Uterus (tissue), 2 donors: ENCODE measurements at regions not wholly inside any gene's neighbourhood (a gene's known extent, or its start where the extent isn't known, plus 50 kb on each side); places are given as distances from the start of the nearest gene placed in this dataset.

ENCODE experiments used
- POLR2A ChIP-seq, 2 donors: fragments of 450-650 bp; IDR thresholded peaks; one replicate each; pipeline ENCODE4 v1.6.1; 2016; ENCODE audit warnings: antibody characterized with exemption in 2 of 2, mild to moderate bottlenecking in 1 of 2, moderate library complexity in 1 of 2
- TF ChIP-seq, protein P1 (sequence below), 4 experiments: fragments of 200-600 bp in 2 of 4; fragments of 450-650 bp in 2 of 4; sonication (generic) in 2 of 4; IDR thresholded peaks; one replicate each; pipeline ENCODE4 v1.5.1; 2016 to 2019; ENCODE audit warnings: antibody characterized with exemption in 4 of 4, mild to moderate bottlenecking in 2 of 4, moderate library complexity in 1 of 4

GRCh38 chr5:167242701-167243100 lies 1048.7 kb upstream of the WWC1 start:
- TF ChIP-seq, protein P1, sequence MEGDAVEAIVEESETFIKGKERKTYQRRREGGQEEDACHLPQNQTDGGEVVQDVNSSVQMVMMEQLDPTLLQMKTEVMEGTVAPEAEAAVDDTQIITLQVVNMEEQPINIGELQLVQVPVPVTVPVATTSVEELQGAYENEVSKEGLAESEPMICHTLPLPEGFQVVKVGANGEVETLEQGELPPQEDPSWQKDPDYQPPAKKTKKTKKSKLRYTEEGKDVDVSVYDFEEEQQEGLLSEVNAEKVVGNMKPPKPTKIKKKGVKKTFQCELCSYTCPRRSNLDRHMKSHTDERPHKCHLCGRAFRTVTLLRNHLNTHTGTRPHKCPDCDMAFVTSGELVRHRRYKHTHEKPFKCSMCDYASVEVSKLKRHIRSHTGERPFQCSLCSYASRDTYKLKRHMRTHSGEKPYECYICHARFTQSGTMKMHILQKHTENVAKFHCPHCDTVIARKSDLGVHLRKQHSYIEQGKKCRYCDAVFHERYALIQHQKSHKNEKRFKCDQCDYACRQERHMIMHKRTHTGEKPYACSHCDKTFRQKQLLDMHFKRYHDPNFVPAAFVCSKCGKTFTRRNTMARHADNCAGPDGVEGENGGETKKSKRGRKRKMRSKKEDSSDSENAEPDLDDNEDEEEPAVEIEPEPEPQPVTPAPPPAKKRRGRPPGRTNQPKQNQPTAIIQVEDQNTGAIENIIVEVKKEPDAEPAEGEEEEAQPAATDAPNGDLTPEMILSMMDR (IDR thresholded peaks at IDR 0.05) = no peak
- no peak for TF ChIP-seq POLR2A (IDR thresholded peaks at IDR 0.05)
